ENCODE measurements at regions not wholly inside any gene's neighbourhood (a gene's known extent, or its start where the extent isn't known, plus 50 kb on each side); places are given as distances from the start of the nearest gene placed in this dataset.
"Not testable (repeated sequence)": the region's sequence is repeated elsewhere in the genome, so short reads cannot be mapped to it uniquely, and the experiment has no call there.

- no peaks in the 10 kb centered on the region for H3K9me3 Mint-ChIP-seq
- H3K27me3 Mint-ChIP-seq (ENCODE audit: low read depth, poor library complexity): no peaks in the 10 kb centered on the region
- no peak for TF ChIP-seq CTCF (IDR thresholded peaks at IDR 0.05)
- no peaks in the 10 kb centered on the region for H3K4me1 Mint-ChIP-seq
- no peaks in the 10 kb centered on the region for H3K36me3 Mint-ChIP-seq (ENCODE audit: low read depth)
- H3K27ac Mint-ChIP-seq: no peak overlapping the region
- DNase-seq: no peak
- no peak overlapping the region for H3K4me3 Mint-ChIP-seq
Observed at GRCh38 chr13:78046331-78046730, 127.7 kb upstream of the EDNRB start.

- no peaks in the 10 kb centered on the region for H3K27me3 Mint-ChIP-seq (ENCODE audit: low read depth, poor library complexity)
Observed at GRCh38 chr13:78045916-78046315, 127.3 kb upstream of the EDNRB start.

GRCh38 chr13:78041366-78041765 lies 122.7 kb upstream of the EDNRB start:
- H3K36me3 Mint-ChIP-seq (ENCODE audit: low read depth); H3K27ac Mint-ChIP-seq; H3K4me3 Mint-ChIP-seq; DNase-seq; H3K27me3 Mint-ChIP-seq (ENCODE audit: low read depth, poor library complexity); H3K4me1 Mint-ChIP-seq; H3K9me3 Mint-ChIP-seq: not testable (repeated sequence)

More at GRCh38 chr13:78045916-78046315, 127.3 kb upstream of the EDNRB start:
- no peak overlapping the region for H3K27ac Mint-ChIP-seq
- no peaks in the 10 kb centered on the region for H3K9me3 Mint-ChIP-seq
- H3K4me3 Mint-ChIP-seq: no peak overlapping the region
- no peak for DNase-seq
- no peak for TF ChIP-seq CTCF (IDR thresholded peaks at IDR 0.05)
- H3K4me1 Mint-ChIP-seq: no peaks in the 10 kb centered on the region
- H3K36me3 Mint-ChIP-seq (ENCODE audit: low read depth): no peaks in the 10 kb centered on the region

- no peaks in the 10 kb centered on the region for H3K36me3 Mint-ChIP-seq (ENCODE audit: low read depth)
- peaks cover 5% of the 10 kb centered on the region for H3K4me1 Mint-ChIP-seq
- no peak overlapping the region for H3K4me3 Mint-ChIP-seq
- H3K27me3 Mint-ChIP-seq (ENCODE audit: low read depth, poor library complexity): no peaks in the 10 kb centered on the region
- H3K27ac Mint-ChIP-seq: no peak overlapping the region
- TF ChIP-seq CTCF (IDR thresholded peaks at IDR 0.05): no peak
- H3K9me3 Mint-ChIP-seq: no peaks in the 10 kb centered on the region
- DNase-seq: no peak
Observed at GRCh38 chr13:78040205-78040830, 121.7 kb upstream of the EDNRB start.

GRCh38 chr13:78036841-78037240 lies 118.2 kb upstream of the EDNRB start:
- no peaks in the 10 kb centered on the region for H3K27me3 Mint-ChIP-seq (ENCODE audit: low read depth, poor library complexity)
- no peaks in the 10 kb centered on the region for H3K36me3 Mint-ChIP-seq (ENCODE audit: low read depth)
- H3K27ac Mint-ChIP-seq: no peak overlapping the region
- no peak for DNase-seq
- TF ChIP-seq CTCF (IDR thresholded peaks at IDR 0.05): no peak
- peaks cover 5% of the 10 kb centered on the region for H3K4me1 Mint-ChIP-seq
- no peaks in the 10 kb centered on the region for H3K9me3 Mint-ChIP-seq
- H3K4me3 Mint-ChIP-seq: no peak overlapping the region

- Mint-ChIP-seq H3K9me3 (no peaks in the 10 kb centered on the region), H3K27ac (no peak overlapping the region), H3K4me3 (no peak overlapping the region), H3K27me3 (ENCODE audit: low read depth, poor library complexity) (no peaks in the 10 kb centered on the region), H3K4me1 (peaks cover 5% of the 10 kb centered on the region), H3K36me3 (ENCODE audit: low read depth) (no peaks in the 10 kb centered on the region)
- no peak for DNase-seq
- no peak for TF ChIP-seq CTCF (IDR thresholded peaks at IDR 0.05)
Observed at GRCh38 chr13:78035500-78035899, 116.9 kb upstream of the EDNRB start.
